SK-N-SH treated with all-trans-retinoic acid at 6 μM for 48 hours (cell line): ENCODE measurements at regions not wholly inside any gene's neighbourhood (a gene's known extent, or its start where the extent isn't known, plus 50 kb on each side); places are given as distances from the start of the nearest gene placed in this dataset.

Experiments used
- CSRNP3 ChIP-seq: fragments of 250-450 bp; sonication (Bioruptor Pico); IDR thresholded peaks from 2 replicates; pipeline ENCODE4 v1.5.1; 2021; ENCODE audit warnings: mild to moderate bottlenecking, moderate library complexity
- RARB ChIP-seq: fragments of 250-450 bp; sonication (Bioruptor Pico); IDR thresholded peaks from 2 replicates; pipeline ENCODE4 v1.8.0; 2021; ENCODE audit warnings: mild to moderate bottlenecking, moderate library complexity
- TOX ChIP-seq: fragments of 250-450 bp; sonication (Bioruptor Pico); IDR thresholded peaks from 2 replicates; pipeline ENCODE4 v1.8.0; 2021; ENCODE audit warnings: mild to moderate bottlenecking, moderate library complexity, borderline replicate concordance
- ZC3H10 ChIP-seq: fragments of 250-450 bp; sonication (Bioruptor Pico); IDR thresholded peaks from 2 replicates; pipeline ENCODE4 v1.5.1; 2021; ENCODE audit warnings: mild to moderate bottlenecking, moderate library complexity
- ZFP3 ChIP-seq: fragments of 250-450 bp; sonication (Bioruptor Pico); IDR thresholded peaks from 2 replicates; pipeline ENCODE4 v1.5.0; 2020; ENCODE audit warnings: mild to moderate bottlenecking, moderate library complexity
- ZNF565 ChIP-seq: fragments of 450-650 bp; formaldehyde crosslinking; conservative IDR thresholded peaks from 2 replicates; pipeline ENCODE4 v1.5.0; 2020; ENCODE audit warnings: low read depth, mild to moderate bottlenecking, moderate library complexity
- TF ChIP-seq, protein P1 (sequence below): fragments of 250-450 bp; sonication (Bioruptor Pico); IDR thresholded peaks from 2 replicates; pipeline ENCODE4 v1.8.0; 2020; ENCODE audit warnings: mild to moderate bottlenecking, moderate library complexity, borderline replicate concordance

DNA sequence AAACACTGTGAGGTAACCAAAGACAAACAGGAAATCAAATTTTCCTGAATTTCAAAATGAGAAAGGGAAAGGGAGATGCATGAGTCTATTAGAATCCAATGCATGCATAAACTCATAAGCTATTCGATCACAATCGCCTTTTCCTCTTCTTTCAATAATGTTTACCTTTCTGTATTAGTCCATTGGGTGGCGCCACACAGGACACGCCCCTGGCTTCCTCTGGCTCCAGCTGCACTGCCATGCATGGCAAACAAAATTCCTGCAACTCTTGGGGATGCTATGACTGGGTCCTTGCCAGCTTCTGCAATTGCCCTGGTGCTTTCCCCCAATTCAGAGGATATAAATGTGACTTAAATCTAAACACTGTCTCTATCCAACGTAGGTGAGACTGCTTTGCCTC is 424.5 kb upstream of the PCDH7 start:
- no peak for TF ChIP-seq ZC3H10 (CRISPR knock-in tag)
- no peak for TF ChIP-seq TOX (CRISPR knock-in tag)
- TF ChIP-seq, protein P1, sequence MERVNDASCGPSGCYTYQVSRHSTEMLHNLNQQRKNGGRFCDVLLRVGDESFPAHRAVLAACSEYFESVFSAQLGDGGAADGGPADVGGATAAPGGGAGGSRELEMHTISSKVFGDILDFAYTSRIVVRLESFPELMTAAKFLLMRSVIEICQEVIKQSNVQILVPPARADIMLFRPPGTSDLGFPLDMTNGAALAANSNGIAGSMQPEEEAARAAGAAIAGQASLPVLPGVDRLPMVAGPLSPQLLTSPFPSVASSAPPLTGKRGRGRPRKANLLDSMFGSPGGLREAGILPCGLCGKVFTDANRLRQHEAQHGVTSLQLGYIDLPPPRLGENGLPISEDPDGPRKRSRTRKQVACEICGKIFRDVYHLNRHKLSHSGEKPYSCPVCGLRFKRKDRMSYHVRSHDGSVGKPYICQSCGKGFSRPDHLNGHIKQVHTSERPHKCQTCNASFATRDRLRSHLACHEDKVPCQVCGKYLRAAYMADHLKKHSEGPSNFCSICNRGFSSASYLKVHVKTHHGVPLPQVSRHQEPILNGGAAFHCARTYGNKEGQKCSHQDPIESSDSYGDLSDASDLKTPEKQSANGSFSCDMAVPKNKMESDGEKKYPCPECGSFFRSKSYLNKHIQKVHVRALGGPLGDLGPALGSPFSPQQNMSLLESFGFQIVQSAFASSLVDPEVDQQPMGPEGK (CRISPR knock-in tag): no peak
- TF ChIP-seq RARB (CRISPR knock-in tag): no peak
- TF ChIP-seq CSRNP3 (CRISPR knock-in tag): no peak
- TF ChIP-seq ZFP3 (CRISPR knock-in tag): no peak
- TF ChIP-seq ZNF565: no peak
